NT2/D1 (cell line): ENCODE measurements at regions not wholly inside any gene's neighbourhood (a gene's known extent, or its start where the extent isn't known, plus 50 kb on each side); places are given as distances from the start of the nearest gene placed in this dataset.

Experiments used
- YY1 ChIP-seq: IDR thresholded peaks from 2 replicates; pipeline ENCODE4 v1.6.1; 2011; ENCODE audit not compliant: insufficient read length, insufficient read depth
- ZNF274 ChIP-seq: IDR thresholded peaks from 2 replicates; pipeline ENCODE4 v1.6.1; 2011; ENCODE audit warnings: mild to moderate bottlenecking, low read depth, low read length

- TF ChIP-seq YY1, result no peak
- TF ChIP-seq ZNF274, result no peak
These were observed 152.4 kb upstream of the HSF2 start for GRCh38 chr6:122246906-122247658.
